ENCODE measurements at regions not wholly inside any gene's neighbourhood (a gene's known extent, or its start where the extent isn't known, plus 50 kb on each side); places are given as distances from the start of the nearest gene placed in this dataset.
"Not testable (repeated sequence)": the region's sequence is repeated elsewhere in the genome, so short reads cannot be mapped to it uniquely, and the experiment has no call there.

GRCh38 chr13:74306496-74306895 is 172.3 kb upstream of the KLF12 start:
- no peak for DNase-seq (ENCODE audit: low read depth in 2 of 2)

- DNase-seq (ENCODE audit: low read depth in 2 of 2): no peak
Measured at GRCh38 chr13:74305876-74306275, 171.7 kb upstream of the KLF12 start.

GRCh38 chr13:74301258-74301935 is 167.2 kb upstream of the KLF12 start:
- no peak for DNase-seq (ENCODE audit: low read depth in 2 of 2)

GRCh38 chr13:74300162-74300561 is 166.0 kb upstream of the KLF12 start:
- DNase-seq (ENCODE audit: low read depth in 2 of 2): no peak

GRCh38 chr13:74299721-74300120 is 165.5 kb upstream of the KLF12 start:
- no peak for DNase-seq (ENCODE audit: low read depth in 2 of 2)

- no peak for DNase-seq (ENCODE audit: low read depth in 2 of 2)
Measured at GRCh38 chr13:74298923-74299322, 164.7 kb upstream of the KLF12 start.

GRCh38 chr13:74289861-74290773 is 155.9 kb upstream of the KLF12 start:
- no peak for DNase-seq (ENCODE audit: low read depth in 2 of 2)

GRCh38 chr13:74289107-74289506 is 154.9 kb upstream of the KLF12 start:
- DNase-seq (ENCODE audit: low read depth in 2 of 2): no peak

- peak in 1 of 2 donors; percentile 6 for DNase-seq (ENCODE audit: low read depth in 2 of 2)
Measured at GRCh38 chr13:74288361-74288911, 154.2 kb upstream of the KLF12 start.

GRCh38 chr13:74287724-74288169 is 153.5 kb upstream of the KLF12 start:
- DNase-seq (ENCODE audit: low read depth in 2 of 2): peak in 1 of 2 donors; percentile 66

GRCh38 chr13:74280795-74281490 is 146.7 kb upstream of the KLF12 start:
- no peak for DNase-seq (ENCODE audit: low read depth in 2 of 2)

GRCh38 chr13:74280093-74280794 is 146.0 kb upstream of the KLF12 start:
- DNase-seq (ENCODE audit: low read depth in 2 of 2): no peak

GRCh38 chr13:74278901-74279300 is 144.7 kb upstream of the KLF12 start:
- no peak for DNase-seq (ENCODE audit: low read depth in 2 of 2)

- no peak for DNase-seq (ENCODE audit: low read depth in 2 of 2)
Measured at GRCh38 chr13:74274916-74275315, 140.7 kb upstream of the KLF12 start.

- no peak for DNase-seq (ENCODE audit: low read depth in 2 of 2)
Measured at GRCh38 chr13:74273581-74273980, 139.4 kb upstream of the KLF12 start.

GRCh38 chr13:74272826-74273225 is 138.6 kb upstream of the KLF12 start:
- DNase-seq (ENCODE audit: low read depth in 2 of 2): no peak

- DNase-seq (ENCODE audit: low read depth in 2 of 2): no peak
Measured at GRCh38 chr13:74270018-74270417, 135.8 kb upstream of the KLF12 start.

- DNase-seq (ENCODE audit: low read depth in 2 of 2): no peak
Measured at GRCh38 chr13:74266861-74267260, 132.7 kb upstream of the KLF12 start.

GRCh38 chr13:74266309-74266708 is 132.1 kb upstream of the KLF12 start:
- no peak for DNase-seq (ENCODE audit: low read depth in 2 of 2)

- no peak for DNase-seq (ENCODE audit: low read depth in 2 of 2)
Measured at GRCh38 chr13:74264333-74264732, 130.1 kb upstream of the KLF12 start.

GRCh38 chr13:74260420-74260819 is 126.2 kb upstream of the KLF12 start:
- not testable (repeated sequence) for DNase-seq (ENCODE audit: low read depth in 2 of 2)
